ENCODE measurements at regions not wholly inside any gene's neighbourhood (a gene's known extent, or its start where the extent isn't known, plus 50 kb on each side); places are given as distances from the start of the nearest gene placed in this dataset.
"Not testable (repeated sequence)": the region's sequence is repeated elsewhere in the genome, so short reads cannot be mapped to it uniquely, and the experiment has no call there.

- no peak for DNase-seq (ENCODE audit: low spot score in 2 of 2)
- no peak for FAIRE-seq
Measured at GRCh38 chr6:49370518-49370917, 92.5 kb downstream of the MMUT start.

- DNase-seq (ENCODE audit: low spot score in 2 of 2) (no peak), FAIRE-seq (no peak)
Measured at GRCh38 chr6:49366539-49366938, 96.5 kb downstream of the MMUT start.

GRCh38 chr6:49348561-49348960 is 114.5 kb downstream of the MMUT start:
- no peak for FAIRE-seq

GRCh38 chr6:49342410-49342809 is 120.6 kb downstream of the MMUT start:
- FAIRE-seq: no peak
- DNase-seq (ENCODE audit: low spot score in 2 of 2): no peak

More at GRCh38 chr6:49348561-49348960, 114.5 kb downstream of the MMUT start:
- no peak for DNase-seq (ENCODE audit: low spot score in 2 of 2)

GRCh38 chr6:49341869-49342268 is 121.2 kb downstream of the MMUT start:
- DNase-seq (ENCODE audit: low spot score in 2 of 2) (no peak), FAIRE-seq (no peak)

GRCh38 chr6:49339096-49339495 is 124.0 kb downstream of the MMUT start:
- no peak for FAIRE-seq

GRCh38 chr6:49336514-49337131 is 126.4 kb downstream of the MMUT start:
- FAIRE-seq (no peak), DNase-seq (ENCODE audit: low spot score in 2 of 2) (no peak)

More at GRCh38 chr6:49339096-49339495, 124.0 kb downstream of the MMUT start:
- no peak for DNase-seq (ENCODE audit: low spot score in 2 of 2)

GRCh38 chr6:49333345-49334125 is 129.5 kb downstream of the MMUT start:
- DNase-seq (ENCODE audit: low spot score in 2 of 2) (no peak), FAIRE-seq (no peak)

- FAIRE-seq (no peak), DNase-seq (ENCODE audit: low spot score in 2 of 2) (no peak)
Measured at GRCh38 chr6:49332781-49333180, 130.3 kb downstream of the MMUT start.

- DNase-seq (ENCODE audit: low spot score in 2 of 2) (no peak), FAIRE-seq (no peak)
Measured at GRCh38 chr6:49329186-49329585, 133.9 kb downstream of the MMUT start.

GRCh38 chr6:49328051-49328744 is 134.9 kb downstream of the MMUT start:
- FAIRE-seq: no peak
- DNase-seq (ENCODE audit: low spot score in 2 of 2): no peak

GRCh38 chr6:49327571-49327970 is 135.5 kb downstream of the MMUT start:
- FAIRE-seq: no peak
- DNase-seq (ENCODE audit: low spot score in 2 of 2): no peak

GRCh38 chr6:49327005-49327404 is 136.0 kb downstream of the MMUT start:
- FAIRE-seq (no peak), DNase-seq (ENCODE audit: low spot score in 2 of 2) (no peak)

- FAIRE-seq (no peak), DNase-seq (ENCODE audit: low spot score in 2 of 2) (no peak)
Measured at GRCh38 chr6:49326347-49326746, 136.7 kb downstream of the MMUT start.

- FAIRE-seq: no peak
- no peak for DNase-seq (ENCODE audit: low spot score in 2 of 2)
Measured at GRCh38 chr6:49325891-49326290, 137.2 kb downstream of the MMUT start.

- DNase-seq (ENCODE audit: low spot score in 2 of 2): no peak
- FAIRE-seq: no peak
Measured at GRCh38 chr6:49322861-49323260, 140.2 kb downstream of the MMUT start.

GRCh38 chr6:49321561-49322072 is 141.4 kb downstream of the MMUT start:
- DNase-seq (ENCODE audit: low spot score in 2 of 2) (no peak), FAIRE-seq (no peak)

GRCh38 chr6:49305010-49305409 is 158.0 kb downstream of the MMUT start:
- no peak for FAIRE-seq

GRCh38 chr6:49304393-49304792 is 158.7 kb downstream of the MMUT start:
- FAIRE-seq; DNase-seq (ENCODE audit: low spot score in 2 of 2): not testable (repeated sequence)

More at GRCh38 chr6:49305010-49305409, 158.0 kb downstream of the MMUT start:
- DNase-seq (ENCODE audit: low spot score in 2 of 2): no peak

- no peak for FAIRE-seq
Measured at GRCh38 chr6:49300911-49301310, 162.1 kb downstream of the MMUT start.

GRCh38 chr6:49300443-49300842 is 162.6 kb downstream of the MMUT start:
- no peak for DNase-seq (ENCODE audit: low spot score in 2 of 2)
- no peak for FAIRE-seq

More at GRCh38 chr6:49300911-49301310, 162.1 kb downstream of the MMUT start:
- no peak for DNase-seq (ENCODE audit: low spot score in 2 of 2)

Data from frontal cortex (tissue), 3 donors.